ENCODE measurements at regions not wholly inside any gene's neighbourhood (a gene's known extent, or its start where the extent isn't known, plus 50 kb on each side); places are given as distances from the start of the nearest gene placed in this dataset.

GRCh38 chr11:29005401-29005980 is 897.3 kb downstream of the METTL15 start:
- intact Hi-C loops (cut with micrococcal nuclease), result no loop called here

GRCh38 chr11:29002816-29003215 is 894.6 kb downstream of the METTL15 start:
- intact Hi-C loops (cut with micrococcal nuclease), result no loop called here

- intact Hi-C loops (cut with micrococcal nuclease), result no loop called here
Measured at GRCh38 chr11:28999620-29000019, 891.4 kb downstream of the METTL15 start.

GRCh38 chr11:28992996-28993395 is 884.8 kb downstream of the METTL15 start:
- intact Hi-C loops (cut with micrococcal nuclease), result no loop called here

GRCh38 chr11:28984231-28984630 is 876.0 kb downstream of the METTL15 start:
- intact Hi-C loops (cut with micrococcal nuclease), result no loop called here

GRCh38 chr11:28983780-28984179 is 875.6 kb downstream of the METTL15 start:
- intact Hi-C loops (cut with micrococcal nuclease), result no loop called here

- intact Hi-C loops (cut with micrococcal nuclease), result no loop called here
Measured at GRCh38 chr11:28981381-28981780, 873.2 kb downstream of the METTL15 start.

- intact Hi-C loops (cut with micrococcal nuclease), result no loop called here
Measured at GRCh38 chr11:28976801-28977145, 868.6 kb downstream of the METTL15 start.

- intact Hi-C loops (cut with micrococcal nuclease), result no loop called here
Measured at GRCh38 chr11:28976012-28976800, 868.0 kb downstream of the METTL15 start.

- intact Hi-C loops (cut with micrococcal nuclease), result no loop called here
Measured at GRCh38 chr11:28969832-28970231, 861.6 kb downstream of the METTL15 start.

GRCh38 chr11:28966951-28967350 is 858.8 kb downstream of the METTL15 start:
- intact Hi-C loops (cut with micrococcal nuclease), result no loop called here

- intact Hi-C loops (cut with micrococcal nuclease), result no loop called here
Measured at GRCh38 chr11:28965819-28966218, 857.6 kb downstream of the METTL15 start.

- intact Hi-C loops (cut with micrococcal nuclease), result no loop called here
Measured at GRCh38 chr11:28964811-28965210, 856.6 kb downstream of the METTL15 start.

- intact Hi-C loops (cut with micrococcal nuclease), result no loop called here
Measured at GRCh38 chr11:28963187-28963586, 855.0 kb downstream of the METTL15 start.

- intact Hi-C loops (cut with micrococcal nuclease), result no loop called here
Measured at GRCh38 chr11:28962502-28962901, 854.3 kb downstream of the METTL15 start.

- intact Hi-C loops (cut with micrococcal nuclease), result no loop called here
Measured at GRCh38 chr11:28961726-28962125, 853.5 kb downstream of the METTL15 start.

- intact Hi-C loops (cut with micrococcal nuclease), result no loop called here
Measured at GRCh38 chr11:28956446-28956845, 848.3 kb downstream of the METTL15 start.

GRCh38 chr11:28951191-28951590 is 843.0 kb downstream of the METTL15 start:
- intact Hi-C loops (cut with micrococcal nuclease), result no loop called here

- intact Hi-C loops (cut with micrococcal nuclease), result no loop called here
Measured at GRCh38 chr11:28939381-28939780, 831.2 kb downstream of the METTL15 start.

GRCh38 chr11:28938091-28938490 is 829.9 kb downstream of the METTL15 start:
- intact Hi-C loops (cut with micrococcal nuclease), result no loop called here

- intact Hi-C loops (cut with micrococcal nuclease), result no loop called here
Measured at GRCh38 chr11:28932940-28933339, 824.8 kb downstream of the METTL15 start.

GRCh38 chr11:28924004-28924403 is 815.8 kb downstream of the METTL15 start:
- intact Hi-C loops (cut with micrococcal nuclease), result no loop called here

- intact Hi-C loops (cut with micrococcal nuclease), result no loop called here
Measured at GRCh38 chr11:28922386-28922981, 814.3 kb downstream of the METTL15 start.
